ENCODE measurements at regions not wholly inside any gene's neighbourhood (a gene's known extent, or its start where the extent isn't known, plus 50 kb on each side); places are given as distances from the start of the nearest gene placed in this dataset.
A peak's percentile ranks its signal among the peaks of the same experiment; 100 is the strongest.
"Not testable (repeated sequence)": the region's sequence is repeated elsewhere in the genome, so short reads cannot be mapped to it uniquely, and the experiment has no call there.

DNA sequence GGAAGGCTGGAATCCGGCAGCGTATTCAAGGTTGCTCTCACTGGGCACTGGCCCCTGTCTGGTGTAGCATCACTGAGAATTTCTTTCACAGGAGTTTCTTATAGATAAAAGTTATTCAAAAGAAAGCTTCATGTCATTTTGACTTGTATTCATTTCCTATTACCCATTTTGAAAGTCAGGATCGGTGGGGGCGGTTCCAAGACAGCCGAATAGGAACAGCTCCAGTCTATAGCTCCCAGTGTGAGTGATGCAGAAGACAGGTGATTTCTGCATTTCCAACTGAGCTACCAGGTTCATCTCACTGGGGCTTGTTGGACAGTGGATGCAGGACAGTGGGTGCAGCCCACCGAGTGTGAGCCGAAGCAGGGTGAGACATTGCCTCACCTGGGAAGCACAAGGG lies 51.5 kb upstream of the CDC42EP3 start:
- DNase-seq (ENCODE audit: low read depth), result not testable (repeated sequence)

GRCh38 chr2:37730037-37730818 lies 58.8 kb upstream of the CDC42EP3 start:
- H3K4me3 ChIP-seq (ENCODE audit: low read depth, low read length), result no peak overlapping the region
- DNase-seq (ENCODE audit: low read depth), result no peak
- TF ChIP-seq, protein P1, sequence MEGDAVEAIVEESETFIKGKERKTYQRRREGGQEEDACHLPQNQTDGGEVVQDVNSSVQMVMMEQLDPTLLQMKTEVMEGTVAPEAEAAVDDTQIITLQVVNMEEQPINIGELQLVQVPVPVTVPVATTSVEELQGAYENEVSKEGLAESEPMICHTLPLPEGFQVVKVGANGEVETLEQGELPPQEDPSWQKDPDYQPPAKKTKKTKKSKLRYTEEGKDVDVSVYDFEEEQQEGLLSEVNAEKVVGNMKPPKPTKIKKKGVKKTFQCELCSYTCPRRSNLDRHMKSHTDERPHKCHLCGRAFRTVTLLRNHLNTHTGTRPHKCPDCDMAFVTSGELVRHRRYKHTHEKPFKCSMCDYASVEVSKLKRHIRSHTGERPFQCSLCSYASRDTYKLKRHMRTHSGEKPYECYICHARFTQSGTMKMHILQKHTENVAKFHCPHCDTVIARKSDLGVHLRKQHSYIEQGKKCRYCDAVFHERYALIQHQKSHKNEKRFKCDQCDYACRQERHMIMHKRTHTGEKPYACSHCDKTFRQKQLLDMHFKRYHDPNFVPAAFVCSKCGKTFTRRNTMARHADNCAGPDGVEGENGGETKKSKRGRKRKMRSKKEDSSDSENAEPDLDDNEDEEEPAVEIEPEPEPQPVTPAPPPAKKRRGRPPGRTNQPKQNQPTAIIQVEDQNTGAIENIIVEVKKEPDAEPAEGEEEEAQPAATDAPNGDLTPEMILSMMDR (IDR thresholded peaks at IDR 0.05; ENCODE audit: insufficient read depth, low read length), result no peak

More for the DNA sequence above, 51.5 kb upstream of the CDC42EP3 start:
- H3K4me3 ChIP-seq (ENCODE audit: low read depth, low read length), result not testable (repeated sequence)

DNA sequence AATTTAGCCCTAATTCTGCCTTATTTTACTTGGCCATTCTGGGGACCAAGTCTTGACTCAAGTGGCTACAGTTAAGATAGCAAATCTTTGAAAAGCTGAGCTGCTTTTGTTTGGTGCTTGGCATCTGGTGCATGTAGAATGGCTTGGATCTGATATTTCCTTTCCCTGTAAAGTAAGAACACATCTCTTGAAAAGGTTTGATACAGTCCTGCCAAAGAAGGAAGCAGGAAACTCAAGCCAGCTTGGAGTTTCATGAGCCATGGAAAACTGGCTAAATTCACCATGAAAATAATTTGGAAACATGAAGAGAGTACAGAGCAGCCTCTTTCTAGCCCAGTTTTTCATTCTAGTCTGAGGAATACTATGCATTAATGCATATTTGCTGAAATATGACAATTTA lies 61.0 kb upstream of the CDC42EP3 start:
- not testable (repeated sequence) for DNase-seq (ENCODE audit: low read depth); H3K4me3 ChIP-seq (ENCODE audit: low read depth, low read length)

DNA sequence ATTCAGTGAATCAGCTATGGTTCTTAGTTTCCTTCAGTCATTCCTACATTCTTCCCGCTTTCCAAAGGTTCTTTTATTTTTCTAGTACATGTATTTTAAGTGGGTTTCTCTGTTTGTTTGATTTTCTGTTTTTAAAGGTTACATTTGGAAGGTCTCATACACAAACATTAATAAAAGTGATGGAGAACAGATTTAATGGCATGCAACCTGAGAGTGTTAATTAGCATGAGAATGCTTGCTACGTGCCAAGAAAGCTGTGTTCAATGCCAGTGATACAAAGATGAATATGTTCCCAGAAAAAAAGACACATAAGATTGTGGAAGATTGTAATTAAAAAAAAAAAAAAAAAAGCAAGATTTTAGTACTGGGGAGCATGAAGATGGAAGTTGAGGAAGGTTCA lies 61.8 kb upstream of the CDC42EP3 start:
- DNase-seq (ENCODE audit: low read depth), result no peak
- TF ChIP-seq, protein P1 (IDR thresholded peaks at IDR 0.05; ENCODE audit: insufficient read depth, low read length), result no peak
- H3K4me3 ChIP-seq (ENCODE audit: low read depth, low read length), result no peak overlapping the region

DNA sequence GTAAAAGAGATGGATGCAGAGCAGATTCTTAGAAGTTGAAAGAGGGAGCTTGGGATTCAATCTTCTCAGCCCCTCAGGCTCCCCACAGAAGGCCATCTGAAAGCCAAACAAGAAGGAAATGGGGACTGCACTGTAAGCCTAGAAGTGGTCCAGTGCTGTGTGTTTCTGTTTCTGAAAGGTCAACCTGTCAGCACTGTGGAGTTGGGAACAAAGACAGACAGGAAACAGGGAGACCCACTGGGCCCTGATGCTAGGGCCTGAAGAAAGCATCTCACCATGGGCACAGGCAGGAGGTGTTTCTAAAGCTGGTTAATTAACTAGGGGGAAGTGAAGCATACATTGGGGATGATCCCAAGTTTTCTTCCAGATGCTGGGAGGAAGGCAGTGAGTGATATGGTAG lies 62.5 kb upstream of the CDC42EP3 start:
- DNase-seq (ENCODE audit: low read depth); H3K4me3 ChIP-seq (ENCODE audit: low read depth, low read length): not testable (repeated sequence)

GRCh38 chr2:37734891-37735523 lies 63.6 kb upstream of the CDC42EP3 start:
- DNase-seq (ENCODE audit: low read depth), result peak; percentile 86
- not testable (repeated sequence) for H3K4me3 ChIP-seq (ENCODE audit: low read depth, low read length)

DNA sequence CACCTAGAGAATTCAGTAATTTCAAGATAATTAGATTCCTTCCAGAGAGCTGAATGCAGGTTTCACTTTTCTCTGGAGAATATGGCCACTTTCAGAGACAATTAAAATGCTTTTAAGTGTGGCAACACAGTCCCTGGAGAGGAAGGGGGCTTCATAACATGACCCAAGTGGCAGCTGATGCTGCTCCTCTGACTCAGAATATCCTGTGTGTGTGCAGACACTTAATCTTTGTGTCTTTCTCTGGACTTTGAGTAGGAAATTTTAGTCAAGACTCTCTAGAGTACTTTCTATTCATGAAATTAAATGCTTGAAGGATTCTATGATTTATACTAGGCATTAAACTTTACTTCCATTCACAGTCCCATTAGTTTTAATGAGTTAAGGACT lies 64.1 kb upstream of the CDC42EP3 start:
- not testable (repeated sequence) for H3K4me3 ChIP-seq (ENCODE audit: low read depth, low read length)
- DNase-seq (ENCODE audit: low read depth), result peak; percentile 25

GRCh38 chr2:37737507-37737906 lies 66.1 kb upstream of the CDC42EP3 start:
- peak; percentile 78 for DNase-seq (ENCODE audit: low read depth)
- TF ChIP-seq, protein P1 (IDR thresholded peaks at IDR 0.05; ENCODE audit: insufficient read depth, low read length), result no peak
- no peak overlapping the region for H3K4me3 ChIP-seq (ENCODE audit: low read depth, low read length)

GRCh38 chr2:37738266-37738885 lies 66.9 kb upstream of the CDC42EP3 start:
- TF ChIP-seq, protein P1 (IDR thresholded peaks at IDR 0.05; ENCODE audit: insufficient read depth, low read length), result no peak
- DNase-seq (ENCODE audit: low read depth), result no peak
- H3K4me3 ChIP-seq (ENCODE audit: low read depth, low read length), result no peak overlapping the region
